ENCODE measurements at regions not wholly inside any gene's neighbourhood (a gene's known extent, or its start where the extent isn't known, plus 50 kb on each side); places are given as distances from the start of the nearest gene placed in this dataset.

- TF ChIP-seq CTCF (IDR thresholded peaks at IDR 0.05) (no peak), USF2 (IDR thresholded peaks at IDR 0.05; ENCODE audit: borderline replicate concordance, low read depth, low read length) (no peak), POLR2AphosphoS5 (IDR thresholded peaks at IDR 0.05; ENCODE audit: low read depth, low read length) (no peak)
Observed at GRCh38 chr6:167407239-167408064, 82.6 kb downstream of the TTLL2 start.

All from SK-N-SH (cell line).